HFFc6 (cell line): ENCODE measurements at regions not wholly inside any gene's neighbourhood (a gene's known extent, or its start where the extent isn't known, plus 50 kb on each side); places are given as distances from the start of the nearest gene placed in this dataset.

ENCODE experiments used
- DNase-seq: peaks from one replicate; pipeline ENCODE4 v3.0.0-alpha.2; 2018
- H3K27ac Mint-ChIP-seq: 2 replicates; pipeline ENCODE4 v1.8.0; 2020; ENCODE audit warnings: mild to moderate bottlenecking, mixed read lengths
- H3K27me3 Mint-ChIP-seq: 2 replicates; pipeline ENCODE4 v1.8.0; 2021; ENCODE audit warnings: mild to moderate bottlenecking, moderate library complexity, mixed read lengths; ENCODE audit not compliant: insufficient read depth
- H3K36me3 Mint-ChIP-seq: 2 replicates; pipeline ENCODE4 v1.8.0; 2021; ENCODE audit warnings: low read depth, mixed read lengths
- H3K4me1 Mint-ChIP-seq: 2 replicates; pipeline ENCODE4 v1.8.0; 2020; ENCODE audit warnings: low read depth, mixed read lengths
- H3K4me3 Mint-ChIP-seq: 2 replicates; pipeline ENCODE4 v1.8.0; 2020; ENCODE audit warnings: mild to moderate bottlenecking, moderate library complexity, mixed read lengths
- H3K9me3 Mint-ChIP-seq: 2 replicates; pipeline ENCODE4 v1.8.0; 2020; ENCODE audit warnings: mild to moderate bottlenecking, mixed read lengths
- CTCF ChIP-seq: fragments of 200-600 bp; sonication (generic); IDR thresholded peaks from 2 replicates; pipeline ENCODE4 v1.5.0; 2021; ENCODE audit warnings: antibody characterized with exemption, mild to moderate bottlenecking

- H3K27me3 Mint-ChIP-seq, result peaks cover 10% of the 10 kb centered on the region
- H3K27ac Mint-ChIP-seq, result no peak overlapping the region
- no peaks in the 10 kb centered on the region for H3K36me3 Mint-ChIP-seq
- TF ChIP-seq CTCF, result no peak
- no peak overlapping the region for H3K4me3 Mint-ChIP-seq
- H3K9me3 Mint-ChIP-seq, result no peaks in the 10 kb centered on the region
- H3K4me1 Mint-ChIP-seq, result peaks cover 19% of the 10 kb centered on the region
- no peak for DNase-seq
These were observed 60.3 kb downstream of the AVPR1A start for GRCh38 chr12:63090716-63091115.

- H3K4me1 Mint-ChIP-seq, result peaks cover 5% of the 10 kb centered on the region; the same call in 1 of the 2 replicates
These were observed 64.7 kb downstream of the AVPR1A start for GRCh38 chr12:63086149-63086915.

GRCh38 chr12:63085120-63085519 is 65.9 kb downstream of the AVPR1A start:
- no peak for TF ChIP-seq CTCF
- Mint-ChIP-seq H3K4me1 (peaks cover 8% of the 10 kb centered on the region; the same call in 1 of the 2 replicates), H3K4me3 (peak overlapping the region; percentile 46; the same call in 1 of the 2 replicates), H3K27ac (no peak overlapping the region), H3K27me3 (peaks cover 5% of the 10 kb centered on the region), H3K9me3 (no peaks in the 10 kb centered on the region), H3K36me3 (no peaks in the 10 kb centered on the region)
- no peak for DNase-seq

More at GRCh38 chr12:63086149-63086915, 64.7 kb downstream of the AVPR1A start:
- no peaks in the 10 kb centered on the region for H3K36me3 Mint-ChIP-seq
- no peak overlapping the region for H3K4me3 Mint-ChIP-seq
- H3K27ac Mint-ChIP-seq, result no peak overlapping the region
- H3K9me3 Mint-ChIP-seq, result no peaks in the 10 kb centered on the region
- no peak for DNase-seq
- peaks cover 5% of the 10 kb centered on the region for H3K27me3 Mint-ChIP-seq
- no peak for TF ChIP-seq CTCF

GRCh38 chr12:63084501-63084900 is 66.5 kb downstream of the AVPR1A start:
- TF ChIP-seq CTCF, result no peak
- H3K27me3 Mint-ChIP-seq, result peaks cover 3% of the 10 kb centered on the region
- no peaks in the 10 kb centered on the region for H3K36me3 Mint-ChIP-seq
- H3K4me3 Mint-ChIP-seq, result no peak overlapping the region
- no peak overlapping the region for H3K27ac Mint-ChIP-seq
- no peak for DNase-seq
- H3K9me3 Mint-ChIP-seq, result no peaks in the 10 kb centered on the region
- peaks cover 13% of the 10 kb centered on the region; the same call in 1 of the 2 replicates for H3K4me1 Mint-ChIP-seq

- Mint-ChIP-seq H3K27me3 (peaks cover 4% of the 10 kb centered on the region), H3K9me3 (no peaks in the 10 kb centered on the region), H3K4me1 (peaks cover 13% of the 10 kb centered on the region; the same call in 1 of the 2 replicates), H3K4me3 (no peak overlapping the region), H3K27ac (no peak overlapping the region), H3K36me3 (no peaks in the 10 kb centered on the region)
- no peak for DNase-seq
- no peak for TF ChIP-seq CTCF
These were observed 68.0 kb downstream of the AVPR1A start for GRCh38 chr12:63083046-63083445.
